GM21381 (cell line): ENCODE measurements at regions not wholly inside any gene's neighbourhood (a gene's known extent, or its start where the extent isn't known, plus 50 kb on each side); places are given as distances from the start of the nearest gene placed in this dataset.
A peak's percentile ranks its signal among the peaks of the same experiment; 100 is the strongest.
"Not testable (repeated sequence)": the region's sequence is repeated elsewhere in the genome, so short reads cannot be mapped to it uniquely, and the experiment has no call there.

Experiments
- ATAC-seq: cut with Tn5 transposase; IDR thresholded peaks from one replicate; pipeline ENCODE4 v1.9.1; 2021; ENCODE audit warnings: mild to moderate bottlenecking, moderate library complexity; ENCODE audit not compliant: unreplicated experiment

DNA sequence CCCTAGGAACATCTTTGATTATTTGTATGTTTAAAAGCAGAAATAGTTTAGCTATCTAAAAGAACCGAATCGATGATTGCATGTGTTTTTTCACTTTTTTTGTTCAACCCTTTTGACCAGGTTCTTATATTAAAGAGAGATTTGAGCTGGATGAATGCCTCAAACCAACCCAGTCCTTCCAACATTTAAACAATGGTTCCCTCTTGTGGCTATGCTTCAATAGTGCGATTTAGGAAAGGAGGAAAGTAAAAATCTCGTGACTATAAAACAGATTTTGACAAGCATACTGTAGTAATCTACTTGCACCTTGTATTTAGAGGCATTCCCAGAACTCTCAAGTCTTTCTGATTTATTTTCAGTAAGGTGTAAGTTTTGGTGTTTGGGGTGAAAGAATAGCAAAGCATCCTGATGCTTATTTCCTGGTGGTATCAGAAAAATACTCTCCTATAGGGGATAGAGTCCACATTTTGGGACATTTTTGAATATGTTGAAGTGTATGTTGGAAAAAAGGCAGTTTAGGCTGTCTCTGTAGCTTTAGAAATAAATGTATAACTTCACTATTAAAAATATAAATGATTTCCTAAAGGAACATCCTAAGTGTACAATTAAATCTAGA lies 159.6 kb upstream of the KCNH8 start:
- ATAC-seq = no peak

DNA sequence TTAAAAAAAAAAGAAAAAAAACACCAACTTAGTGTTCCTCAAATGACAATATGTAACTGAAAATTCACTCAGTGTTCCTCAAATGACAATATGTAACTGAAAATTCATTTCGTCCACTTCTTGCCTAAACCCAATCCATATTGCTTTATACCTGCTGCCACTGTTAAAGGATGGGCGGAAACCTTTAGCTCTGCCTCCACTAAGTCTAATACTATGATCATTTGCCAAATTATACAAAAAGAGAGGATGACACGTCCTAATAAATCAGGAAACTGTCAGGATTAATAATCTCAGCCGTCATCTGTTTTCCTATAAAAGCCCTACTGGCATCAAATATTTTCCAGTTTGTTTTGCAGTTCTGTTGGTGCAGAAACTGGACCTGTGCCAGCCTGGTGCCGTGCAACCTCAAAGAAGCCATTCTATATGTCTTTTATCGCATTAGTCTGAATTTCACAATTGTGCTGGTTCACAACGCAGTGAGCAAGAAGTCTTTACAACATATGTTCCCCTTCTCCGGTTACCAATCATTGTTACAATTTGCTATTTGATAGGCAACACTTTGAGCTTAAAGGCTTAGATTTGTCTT lies 160.4 kb upstream of the KCNH8 start:
- no peak for ATAC-seq

DNA sequence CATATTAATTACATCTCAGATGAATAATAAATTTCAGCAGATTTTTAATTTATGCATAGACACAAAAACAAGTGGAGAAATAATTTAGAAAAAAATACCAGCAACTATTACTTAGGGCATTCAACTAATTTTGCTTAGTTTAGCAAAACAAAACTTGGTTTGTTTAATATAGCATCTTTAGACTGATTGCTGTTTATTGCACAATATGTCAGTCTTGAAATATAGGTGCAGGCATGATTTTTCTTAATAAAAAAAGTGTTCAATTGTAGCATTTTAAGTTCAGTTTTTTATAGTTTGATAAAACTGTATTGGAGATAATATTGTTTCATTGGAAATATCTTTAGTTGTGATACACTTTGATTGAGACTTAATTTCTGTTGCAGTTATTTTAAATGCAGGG lies 161.2 kb upstream of the KCNH8 start:
- ATAC-seq = no peak

GRCh38 chr3:18982920-18983319 lies 165.4 kb upstream of the KCNH8 start:
- no peak for ATAC-seq

GRCh38 chr3:18976102-18976501 lies 172.2 kb upstream of the KCNH8 start:
- not testable (repeated sequence) for ATAC-seq

GRCh38 chr3:18968120-18968519 lies 180.2 kb upstream of the KCNH8 start:
- no peak for ATAC-seq

DNA sequence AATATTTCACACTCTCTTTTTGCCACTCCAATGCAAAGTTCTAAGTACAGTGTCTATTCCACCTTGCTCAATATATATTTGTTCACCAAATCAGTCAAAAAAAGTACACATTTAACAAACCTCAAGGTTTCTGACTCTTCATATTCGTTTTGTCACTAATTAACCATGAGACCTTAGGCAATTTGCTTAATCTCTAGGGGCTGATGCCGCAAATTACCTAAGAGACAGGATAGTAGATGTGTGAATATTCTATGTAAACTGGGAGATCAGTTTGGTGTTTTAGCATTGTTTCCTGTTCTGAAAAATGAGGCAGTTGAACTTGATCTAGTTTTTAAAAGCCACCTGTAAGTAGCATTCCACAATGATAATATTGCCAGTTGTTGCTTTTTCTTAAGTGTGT lies 182.5 kb upstream of the KCNH8 start:
- ATAC-seq = no peak

GRCh38 chr3:18964640-18965039 lies 183.7 kb upstream of the KCNH8 start:
- no peak for ATAC-seq

DNA sequence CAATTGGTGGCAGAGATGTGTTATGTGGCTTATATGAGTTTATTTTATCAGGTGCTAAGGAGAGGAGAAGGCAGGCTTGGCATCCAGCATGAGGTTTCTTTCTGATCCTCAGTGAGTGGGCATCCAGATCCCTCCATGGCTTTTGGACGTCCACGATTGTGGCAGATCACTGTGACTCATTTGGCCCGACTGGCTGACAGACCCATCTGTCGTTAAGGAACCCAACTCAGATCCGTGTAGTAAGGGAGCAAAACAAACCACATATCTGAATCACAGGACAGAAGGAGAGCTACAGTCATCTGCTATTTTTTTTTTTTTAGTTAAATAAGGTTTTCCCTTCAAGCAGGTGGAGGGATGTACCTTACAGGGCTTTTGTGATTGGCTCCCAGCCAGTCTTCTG lies 197.0 kb upstream of the KCNH8 start:
- no peak for ATAC-seq

- ATAC-seq = no peak
These were observed 201.8 kb upstream of the KCNH8 start for GRCh38 chr3:18946524-18946923.

- peak; percentile 51 for ATAC-seq
These were observed 210.7 kb upstream of the KCNH8 start for GRCh38 chr3:18937574-18937973.

DNA sequence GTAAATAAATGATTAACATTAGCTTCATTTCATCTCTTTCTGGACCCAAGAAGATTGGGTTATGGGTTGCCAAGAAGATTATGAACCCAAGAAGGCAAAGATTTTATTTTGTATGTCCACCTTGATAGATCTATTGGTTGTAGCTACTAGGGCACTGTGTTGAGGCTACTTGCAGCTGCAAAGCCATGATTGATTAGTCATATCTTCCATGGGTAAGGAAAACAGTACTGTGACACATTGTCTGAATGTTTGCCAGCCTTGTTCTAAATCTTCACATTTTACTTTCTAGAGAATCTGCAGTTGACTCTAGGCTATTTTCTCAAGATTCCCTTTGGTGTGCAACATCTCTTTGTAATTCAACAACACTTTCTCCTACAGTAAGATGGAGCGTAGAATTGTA lies 229.2 kb upstream of the KCNH8 start:
- no peak for ATAC-seq

GRCh38 chr3:18917923-18918322 lies 230.4 kb upstream of the KCNH8 start:
- no peak for ATAC-seq

- ATAC-seq = no peak
These were observed 246.1 kb upstream of the KCNH8 start for GRCh38 chr3:18902081-18902793.

GRCh38 chr3:18901571-18901970 lies 246.7 kb upstream of the KCNH8 start:
- no peak for ATAC-seq

- ATAC-seq = peak; percentile 81
These were observed 247.3 kb upstream of the KCNH8 start for GRCh38 chr3:18900994-18901393.

DNA sequence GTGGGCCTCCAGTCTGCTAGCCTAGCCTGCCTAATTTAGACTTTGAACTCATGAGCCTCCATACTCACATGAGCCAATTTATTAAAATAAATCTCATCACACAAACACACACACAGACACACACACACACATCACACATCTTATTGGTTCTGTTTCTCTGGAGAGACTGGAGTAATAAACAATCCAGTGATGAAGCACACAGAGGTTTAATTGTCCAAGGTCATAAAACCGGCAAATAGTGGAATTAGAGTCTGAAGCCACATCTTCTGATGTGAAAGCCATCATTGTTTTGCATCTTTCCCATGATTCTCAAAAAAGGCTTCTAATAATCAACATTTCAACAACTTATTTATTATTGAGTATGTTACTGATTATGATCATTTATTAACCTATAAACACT lies 249.4 kb upstream of the KCNH8 start:
- no peak for ATAC-seq

- ATAC-seq = no peak
These were observed 255.6 kb upstream of the KCNH8 start for GRCh38 chr3:18892756-18893155.

DNA sequence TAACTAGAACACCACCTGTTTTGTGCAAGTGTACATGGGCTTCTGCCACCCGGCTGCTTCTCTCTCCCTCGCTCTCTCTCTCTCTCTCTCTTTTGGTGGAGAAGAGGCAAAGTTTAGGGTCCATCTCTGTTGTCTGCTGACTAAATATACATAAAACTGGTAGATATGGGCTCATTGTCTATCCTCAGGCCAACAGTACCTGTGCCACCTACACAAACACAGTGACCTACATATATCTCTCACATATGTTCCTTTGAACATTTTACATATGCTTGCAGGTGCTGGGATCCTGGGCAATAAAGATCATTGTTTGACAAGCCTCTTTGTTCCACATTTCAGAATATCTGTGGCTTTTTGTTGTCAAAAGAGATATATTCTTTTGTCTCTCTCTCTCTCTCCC lies 256.3 kb upstream of the KCNH8 start:
- ATAC-seq = no peak

DNA sequence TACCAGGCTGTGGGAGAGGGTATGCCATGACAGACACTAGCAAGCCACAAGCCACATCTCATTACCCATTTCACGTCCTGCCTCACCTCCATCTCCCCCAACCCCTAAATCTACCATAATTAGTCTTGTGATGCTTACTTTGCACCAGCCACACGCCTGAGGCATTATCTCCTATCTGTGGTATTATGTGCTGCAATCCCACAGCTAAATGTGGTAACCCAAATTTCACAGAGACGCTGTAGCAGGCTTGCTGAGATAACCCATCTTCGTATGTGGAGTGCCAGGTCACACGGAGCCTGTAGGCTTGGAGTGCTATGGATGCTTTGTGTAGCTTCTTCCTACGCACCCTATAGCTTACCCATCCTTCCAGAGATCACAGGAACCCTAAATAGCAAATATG lies 256.7 kb upstream of the KCNH8 start:
- no peak for ATAC-seq

DNA sequence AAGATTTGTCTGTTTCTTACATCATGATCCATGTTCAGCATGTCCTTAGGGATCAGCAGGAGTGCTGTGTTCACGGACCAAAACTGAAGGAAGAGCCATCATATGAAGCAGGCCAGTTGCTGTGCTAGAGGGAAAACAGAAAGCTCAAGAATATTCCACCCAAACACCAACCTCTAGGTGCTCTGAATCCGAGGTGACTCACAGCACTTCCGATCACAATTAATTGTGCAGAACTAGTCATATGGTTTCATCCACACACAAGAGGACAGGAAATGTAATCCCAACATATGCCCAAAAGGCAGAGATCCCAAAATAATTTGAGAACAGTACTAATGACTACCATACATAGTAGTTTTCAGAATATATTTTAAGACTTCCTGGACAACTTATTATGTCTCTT lies 257.9 kb upstream of the KCNH8 start:
- no peak for ATAC-seq

DNA sequence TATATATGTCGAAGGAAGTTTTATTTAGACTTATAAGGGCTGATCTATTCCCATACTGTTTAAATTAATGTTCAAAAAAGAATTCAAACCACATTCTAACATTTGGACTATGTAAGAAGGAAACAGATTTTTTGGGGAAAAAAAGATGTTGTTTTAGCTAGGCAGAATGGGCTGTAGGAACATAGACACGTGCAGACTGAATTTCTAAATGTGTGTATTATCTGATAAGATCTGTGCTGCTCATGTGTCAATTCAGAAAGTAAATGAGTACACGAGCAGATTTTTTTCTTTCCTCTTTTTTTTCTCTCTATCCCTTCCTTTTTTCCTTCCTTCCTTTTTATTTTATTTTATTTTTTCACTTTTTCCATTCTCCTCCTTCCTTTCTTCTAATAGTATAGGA lies 259.5 kb upstream of the KCNH8 start:
- ATAC-seq = no peak

DNA sequence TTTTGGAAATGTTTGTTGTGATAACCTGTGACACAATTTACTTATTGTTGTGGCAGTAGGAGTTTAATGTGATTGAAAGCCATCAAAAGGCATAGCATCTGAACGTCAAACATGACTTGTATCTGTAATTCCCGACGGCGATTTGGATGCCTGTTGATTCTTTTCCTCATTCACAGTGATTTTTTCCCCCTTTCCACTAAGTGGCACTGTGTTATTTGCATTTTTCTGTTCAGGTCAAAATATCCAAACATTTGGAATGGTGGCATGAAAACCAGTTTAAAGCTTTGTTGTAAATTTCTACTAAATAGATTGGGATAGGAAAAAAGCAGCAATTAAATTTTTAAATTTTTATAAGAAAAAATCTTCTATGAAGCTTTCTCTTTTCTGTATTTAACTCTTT lies 259.9 kb upstream of the KCNH8 start:
- no peak for ATAC-seq
